ENCODE measurements at regions not wholly inside any gene's neighbourhood (a gene's known extent, or its start where the extent isn't known, plus 50 kb on each side); places are given as distances from the start of the nearest gene placed in this dataset.

- DNase-seq (ENCODE audit: low spot score) = no peak
- TF ChIP-seq CTCF (IDR thresholded peaks at IDR 0.05; ENCODE audit: borderline replicate concordance, control extremely low read depth, extremely low read depth, insufficient read depth, missing control alignments) = no peak
- in situ Hi-C loops (cut with MboI; ENCODE audit: low sequenced_read_pairs, unreplicated experiment) = no loop called here
These were observed 202.8 kb upstream of the CST7 start for GRCh38 chr20:24746351-24746685.

GRCh38 chr20:24747010-24747712, 201.9 kb upstream of the CST7 start:
- no peak for DNase-seq (ENCODE audit: low spot score)
- no peak for TF ChIP-seq CTCF (IDR thresholded peaks at IDR 0.05; ENCODE audit: borderline replicate concordance, control extremely low read depth, extremely low read depth, insufficient read depth, missing control alignments)
- in situ Hi-C loops (cut with MboI; ENCODE audit: low sequenced_read_pairs, unreplicated experiment) = no loop called here

GRCh38 chr20:24747881-24748595, 201.0 kb upstream of the CST7 start:
- DNase-seq (ENCODE audit: low spot score) = no peak
- TF ChIP-seq CTCF (IDR thresholded peaks at IDR 0.05; ENCODE audit: borderline replicate concordance, control extremely low read depth, extremely low read depth, insufficient read depth, missing control alignments) = no peak
- in situ Hi-C loops (cut with MboI; ENCODE audit: low sequenced_read_pairs, unreplicated experiment) = no loop called here

GRCh38 chr20:24751551-24751950, 197.5 kb upstream of the CST7 start:
- in situ Hi-C loops (cut with MboI; ENCODE audit: low sequenced_read_pairs, unreplicated experiment) = no loop called here
- no peak for TF ChIP-seq CTCF (IDR thresholded peaks at IDR 0.05; ENCODE audit: borderline replicate concordance, control extremely low read depth, extremely low read depth, insufficient read depth, missing control alignments)
- no peak for DNase-seq (ENCODE audit: low spot score)

GRCh38 chr20:24752612-24753011, 196.5 kb upstream of the CST7 start:
- no peak for DNase-seq (ENCODE audit: low spot score)
- in situ Hi-C loops (cut with MboI; ENCODE audit: low sequenced_read_pairs, unreplicated experiment) = no loop called here
- no peak for TF ChIP-seq CTCF (IDR thresholded peaks at IDR 0.05; ENCODE audit: borderline replicate concordance, control extremely low read depth, extremely low read depth, insufficient read depth, missing control alignments)

GRCh38 chr20:24753130-24753529, 195.9 kb upstream of the CST7 start:
- no peak for DNase-seq (ENCODE audit: low spot score)
- in situ Hi-C loops (cut with MboI; ENCODE audit: low sequenced_read_pairs, unreplicated experiment) = no loop called here
- no peak for TF ChIP-seq CTCF (IDR thresholded peaks at IDR 0.05; ENCODE audit: borderline replicate concordance, control extremely low read depth, extremely low read depth, insufficient read depth, missing control alignments)

Measured in GM13976 (cell line).